GM18499 (cell line): ENCODE measurements at regions not wholly inside any gene's neighbourhood (a gene's known extent, or its start where the extent isn't known, plus 50 kb on each side); places are given as distances from the start of the nearest gene placed in this dataset.
"Not testable (repeated sequence)": the region's sequence is repeated elsewhere in the genome, so short reads cannot be mapped to it uniquely, and the experiment has no call there.

Experiments
- ATAC-seq: cut with Tn5 transposase; IDR thresholded peaks from one replicate; pipeline ENCODE4 v1.9.1; 2021; ENCODE audit warnings: moderate number of reproducible peaks; ENCODE audit not compliant: insufficient read depth, unreplicated experiment

DNA sequence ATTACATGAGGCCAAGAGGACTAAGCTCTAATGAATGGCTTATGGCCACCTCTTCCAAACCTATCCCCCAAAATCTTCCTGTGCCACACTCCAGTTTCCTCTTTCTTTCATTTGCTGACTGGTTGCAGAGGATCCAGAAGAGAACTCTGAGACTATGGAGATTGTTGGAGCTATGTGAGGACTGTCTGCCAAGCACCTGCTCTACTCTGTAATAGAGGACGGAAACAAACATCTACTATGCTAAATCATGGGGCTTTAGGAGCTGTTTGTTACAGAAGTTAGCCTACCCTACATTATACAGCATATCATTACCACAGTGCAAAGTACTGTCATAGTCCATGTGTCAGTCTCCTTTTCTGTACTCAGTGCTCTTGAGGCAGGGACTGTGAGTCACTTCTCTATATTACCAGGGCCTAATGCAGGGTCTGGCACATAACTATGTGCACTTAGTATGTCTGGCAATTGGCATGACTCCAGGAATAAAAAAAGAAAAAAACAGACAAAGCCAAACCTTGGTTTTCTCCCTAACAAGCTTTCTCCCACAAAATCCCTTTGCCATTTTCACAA is 95.1 kb downstream of the RPAP3 start:
- no peak for ATAC-seq

DNA sequence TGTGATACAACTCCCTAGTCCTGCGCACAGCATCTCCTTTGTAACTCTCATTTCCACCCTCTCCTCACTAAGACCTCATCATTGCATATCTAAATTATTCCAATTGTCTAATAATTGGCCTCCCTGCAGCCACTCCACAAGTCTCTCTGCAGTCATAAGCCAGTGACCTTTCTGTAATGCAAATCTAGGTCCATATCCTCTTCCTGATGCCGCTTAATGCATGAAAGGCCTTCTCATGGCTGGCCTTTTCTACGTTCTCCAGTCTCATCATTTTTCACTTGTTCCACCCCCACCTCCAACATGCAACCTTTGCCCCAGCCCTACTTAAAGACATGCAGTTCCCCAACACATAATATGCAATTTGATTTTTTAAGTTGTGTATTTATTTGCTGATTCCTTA is 96.0 kb downstream of the RPAP3 start:
- no peak for ATAC-seq

DNA sequence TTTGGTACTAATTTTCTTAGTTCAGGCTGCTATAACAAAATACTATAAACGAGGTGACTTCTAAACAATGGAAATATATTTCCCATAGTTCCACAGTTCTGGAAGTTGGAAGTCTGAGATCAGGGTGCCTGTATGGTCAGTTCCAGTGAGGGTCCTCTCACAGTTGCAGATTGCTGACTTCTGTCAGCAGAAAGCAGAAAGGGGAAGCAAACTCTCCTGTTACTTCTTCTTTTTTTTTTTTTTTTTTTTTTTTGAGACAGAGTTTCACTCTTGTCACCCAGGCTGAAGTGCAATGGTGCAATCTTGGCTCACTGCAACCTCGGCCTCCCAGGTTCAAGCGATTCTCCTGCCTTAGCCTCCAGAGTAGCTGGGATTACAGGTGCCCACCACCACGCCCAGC is 97.2 kb downstream of the RPAP3 start:
- ATAC-seq = not testable (repeated sequence)

DNA sequence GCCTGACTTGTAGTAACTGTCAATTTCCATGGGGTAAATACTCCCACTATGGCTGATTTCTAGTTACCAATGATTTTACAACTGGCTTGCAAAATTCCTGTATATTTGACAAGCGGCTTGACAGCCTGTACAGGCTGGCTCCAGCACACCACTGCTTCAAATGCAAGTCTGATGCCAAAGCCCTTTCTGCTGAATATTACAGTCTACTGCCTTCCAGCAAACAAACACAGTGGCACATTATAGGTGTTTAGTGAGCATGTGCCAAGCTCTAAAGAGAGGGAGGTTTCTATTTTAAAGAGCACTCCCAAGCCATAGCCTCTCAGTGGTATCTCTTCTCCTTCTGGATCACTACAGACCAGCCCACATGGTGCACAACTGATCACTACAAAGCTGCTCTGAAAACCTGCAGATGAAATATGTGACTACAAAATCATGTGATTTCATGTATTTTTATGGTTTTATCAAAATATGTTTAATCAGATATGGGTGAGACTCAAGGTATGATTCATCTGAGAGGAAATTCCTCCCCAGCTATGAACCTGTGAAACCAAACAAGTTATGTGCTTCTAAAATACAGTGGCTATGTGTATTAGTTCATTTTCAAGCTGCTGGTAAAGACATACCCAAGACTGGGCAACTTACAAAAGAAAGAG is 101.5 kb downstream of the RPAP3 start:
- ATAC-seq = no peak

DNA sequence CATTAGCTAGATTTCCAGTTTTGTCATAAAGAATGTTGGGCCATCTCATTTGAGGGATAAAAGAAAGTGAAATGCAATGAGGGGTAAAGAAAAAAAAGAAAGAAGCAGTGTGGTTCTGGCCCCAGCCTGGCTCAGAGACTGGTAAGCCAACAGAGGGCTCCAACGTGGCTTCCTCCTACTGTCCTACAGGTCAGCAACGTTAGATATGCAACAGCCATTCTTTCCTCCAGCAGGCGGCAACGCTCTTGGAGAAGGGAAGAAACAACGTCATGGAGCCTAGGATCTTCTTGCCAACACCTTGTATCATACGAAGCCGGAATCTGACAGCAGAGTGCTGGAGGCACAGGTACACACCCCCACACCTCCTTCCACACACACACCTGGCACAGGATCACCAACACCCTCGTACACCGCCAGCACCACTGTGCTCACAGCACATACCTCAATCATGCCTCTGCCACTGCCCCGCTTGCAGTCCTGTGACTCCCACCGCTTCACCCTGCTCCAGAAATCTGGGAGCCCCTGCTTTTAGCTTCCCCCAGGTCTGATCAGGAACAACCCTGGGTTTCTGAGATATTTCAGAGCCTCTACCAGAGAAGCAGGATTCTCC is 102.8 kb downstream of the RPAP3 start:
- no peak for ATAC-seq

DNA sequence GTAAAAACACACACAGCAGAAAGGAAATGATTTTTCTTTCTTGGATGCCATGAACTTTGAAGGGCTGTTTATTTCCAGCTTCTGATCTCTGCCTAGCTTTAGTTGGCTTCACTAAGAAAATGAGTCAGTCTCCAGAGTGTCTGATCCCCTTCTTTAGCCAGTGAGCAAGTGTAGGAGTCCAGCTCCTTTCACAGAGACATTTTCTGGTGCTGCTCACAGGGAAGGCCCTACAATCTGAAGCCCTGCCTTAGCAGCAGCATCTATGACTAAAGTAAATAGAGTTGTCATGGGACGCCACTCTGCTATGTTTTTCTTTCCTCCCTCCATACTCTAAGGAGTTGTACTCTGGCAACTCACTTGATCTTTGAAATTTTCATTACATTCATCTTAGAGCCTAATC is 103.5 kb downstream of the RPAP3 start:
- no peak for ATAC-seq

DNA sequence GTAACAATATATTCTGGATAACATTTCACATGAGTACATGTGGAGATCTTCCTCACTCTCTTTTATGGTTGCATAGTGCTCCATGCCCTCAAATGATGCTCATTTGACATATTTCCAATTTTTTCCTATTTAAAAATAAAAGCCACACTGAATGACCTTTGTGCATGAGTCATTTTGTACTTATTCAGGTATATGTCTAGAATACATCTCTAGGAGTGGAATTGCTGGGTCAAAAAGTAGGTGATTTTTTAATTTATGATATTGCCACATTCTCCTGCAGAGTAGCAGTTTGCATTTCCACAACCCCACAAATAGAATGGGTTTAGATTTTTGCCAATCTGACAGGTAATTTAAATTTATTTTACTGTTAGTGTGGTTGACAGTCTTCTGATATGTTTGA is 104.8 kb downstream of the RPAP3 start:
- no peak for ATAC-seq

DNA sequence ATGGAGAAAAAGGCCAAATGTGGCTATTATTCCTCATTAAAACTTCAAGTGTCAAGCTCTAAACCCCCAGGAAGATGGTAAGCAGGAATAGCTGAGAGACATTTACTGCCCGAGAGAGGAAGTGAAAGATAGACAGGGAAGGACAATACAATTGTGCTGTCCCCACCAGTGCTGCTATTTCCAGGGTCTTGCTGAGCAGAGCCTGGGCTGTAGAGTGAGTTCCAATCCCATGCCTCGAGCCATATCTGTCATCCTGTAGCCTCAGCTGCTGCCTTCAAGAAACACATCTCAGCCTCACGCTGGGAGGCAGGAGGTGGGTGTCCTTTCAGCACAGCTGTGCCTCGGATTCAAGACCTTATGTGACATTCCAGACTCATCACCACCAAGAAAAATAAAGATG is 114.0 kb downstream of the RPAP3 start:
- ATAC-seq = no peak

DNA sequence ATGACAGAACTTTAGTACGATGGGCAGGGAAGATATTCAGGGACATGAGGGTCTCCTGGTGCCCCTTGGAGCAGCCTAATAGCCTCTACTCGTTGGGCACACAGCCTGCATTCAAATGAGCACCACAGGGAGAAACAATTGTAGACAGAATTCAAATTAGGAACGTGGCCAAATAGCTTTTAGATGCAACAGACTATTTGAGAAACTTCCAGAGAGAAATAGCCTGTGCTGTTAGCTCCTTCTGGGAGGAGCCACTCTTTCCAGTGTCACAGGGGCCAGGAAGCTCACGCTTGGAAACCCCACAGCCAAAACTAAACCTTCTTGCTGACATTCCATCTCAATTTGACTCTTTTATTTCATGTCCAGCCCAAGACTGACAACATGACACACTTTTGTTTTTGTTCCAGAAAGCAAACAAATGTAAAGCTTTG is 114.5 kb downstream of the RPAP3 start:
- no peak for ATAC-seq

DNA sequence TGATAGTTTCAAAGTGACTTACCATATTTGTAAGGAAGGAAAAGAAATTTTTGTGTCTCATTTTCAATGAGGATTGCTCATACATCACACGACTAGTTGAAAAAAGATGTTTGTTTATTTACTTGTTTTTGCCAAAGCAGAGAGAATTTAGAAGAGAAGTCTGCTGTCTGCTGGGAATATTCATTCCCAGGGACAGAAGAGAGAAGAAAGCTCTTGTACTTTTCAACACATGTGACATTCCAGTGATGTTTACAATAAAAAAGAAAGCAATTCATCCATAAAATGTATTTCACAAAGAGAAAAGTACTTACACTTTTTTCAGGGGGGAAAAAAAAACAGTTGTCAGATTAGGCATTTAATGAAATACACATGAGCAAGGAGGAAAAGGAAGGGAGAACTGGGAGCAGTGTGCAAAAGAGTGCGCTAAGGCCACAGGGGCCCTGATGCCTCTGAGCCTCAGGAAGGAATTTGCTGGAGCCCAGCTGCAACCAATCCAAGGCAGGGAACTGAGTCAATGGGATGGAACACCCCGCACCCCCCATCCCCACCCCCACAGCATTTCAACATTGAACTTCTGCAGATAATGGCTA is 115.0 kb downstream of the RPAP3 start:
- no peak for ATAC-seq

DNA sequence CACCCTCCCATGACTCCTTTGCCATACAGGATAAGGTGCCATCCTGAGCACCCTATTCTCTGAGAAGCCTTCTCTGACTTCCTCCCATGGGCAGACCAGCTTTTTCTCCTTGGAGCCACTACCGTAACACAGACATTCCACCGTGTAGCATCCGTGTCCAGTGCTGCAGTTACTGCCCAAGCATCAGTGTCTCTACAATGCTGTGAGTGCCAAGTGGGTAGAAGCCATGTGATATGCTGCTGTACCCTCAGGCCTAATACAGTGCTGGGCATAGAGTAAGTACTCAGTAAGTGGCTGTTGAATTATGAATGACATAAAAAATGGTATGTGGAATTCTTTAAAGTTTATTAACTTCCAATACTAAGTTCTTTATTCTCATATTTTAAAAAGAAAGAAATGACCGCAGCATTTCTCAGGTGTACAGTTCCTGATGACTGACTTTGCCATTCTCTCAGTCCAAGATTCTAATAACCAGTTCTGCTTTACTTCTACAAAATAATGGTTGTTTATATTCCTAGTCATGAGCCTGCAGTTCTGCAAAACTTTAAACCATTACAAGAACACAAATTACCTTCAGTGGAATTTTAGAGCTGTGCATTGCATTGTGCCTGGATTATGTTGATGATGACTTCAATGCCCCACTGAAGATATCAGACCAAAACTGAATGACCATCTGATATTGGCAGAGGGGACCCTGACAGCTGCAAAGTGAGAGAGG is 118.7 kb downstream of the RPAP3 start:
- ATAC-seq = no peak

DNA sequence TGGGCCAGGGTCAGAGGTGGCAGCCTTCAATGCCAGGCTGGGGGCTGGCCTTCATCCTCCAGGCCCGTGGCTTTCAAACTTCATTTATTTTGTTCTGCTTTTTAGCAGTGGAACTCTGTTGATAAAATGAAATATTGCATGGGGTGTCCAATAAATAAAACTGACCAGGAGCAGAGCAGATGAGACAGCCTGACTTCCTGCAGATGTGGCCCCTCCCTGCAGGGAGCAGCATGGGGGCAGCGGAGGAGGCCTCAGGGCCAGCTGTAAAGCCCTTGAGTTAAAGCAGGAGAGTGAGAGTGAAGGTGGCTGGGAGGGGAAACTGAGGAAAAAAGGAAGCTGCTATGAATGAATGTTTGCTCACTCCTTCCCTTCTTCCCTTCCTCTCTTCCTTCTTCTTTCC is 120.3 kb downstream of the RPAP3 start:
- no peak for ATAC-seq

DNA sequence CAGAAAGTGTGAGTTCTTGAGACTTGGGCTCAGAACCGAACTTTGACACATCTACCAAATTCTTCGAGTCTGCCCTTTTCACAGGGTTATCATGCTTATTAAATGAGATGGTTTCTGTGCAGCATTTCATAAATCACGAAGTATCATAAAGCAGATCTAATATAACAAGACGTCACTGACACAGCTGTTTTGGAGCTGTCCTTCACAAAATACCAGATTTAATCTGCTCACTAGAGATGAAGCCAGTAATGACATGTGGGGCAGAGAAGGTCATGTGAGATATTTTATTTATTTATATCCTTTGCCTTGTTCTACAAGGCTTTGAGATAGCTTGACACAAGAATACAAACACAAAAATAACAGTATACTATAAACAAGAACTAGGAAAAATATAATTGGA is 127.0 kb downstream of the RPAP3 start:
- no peak for ATAC-seq

DNA sequence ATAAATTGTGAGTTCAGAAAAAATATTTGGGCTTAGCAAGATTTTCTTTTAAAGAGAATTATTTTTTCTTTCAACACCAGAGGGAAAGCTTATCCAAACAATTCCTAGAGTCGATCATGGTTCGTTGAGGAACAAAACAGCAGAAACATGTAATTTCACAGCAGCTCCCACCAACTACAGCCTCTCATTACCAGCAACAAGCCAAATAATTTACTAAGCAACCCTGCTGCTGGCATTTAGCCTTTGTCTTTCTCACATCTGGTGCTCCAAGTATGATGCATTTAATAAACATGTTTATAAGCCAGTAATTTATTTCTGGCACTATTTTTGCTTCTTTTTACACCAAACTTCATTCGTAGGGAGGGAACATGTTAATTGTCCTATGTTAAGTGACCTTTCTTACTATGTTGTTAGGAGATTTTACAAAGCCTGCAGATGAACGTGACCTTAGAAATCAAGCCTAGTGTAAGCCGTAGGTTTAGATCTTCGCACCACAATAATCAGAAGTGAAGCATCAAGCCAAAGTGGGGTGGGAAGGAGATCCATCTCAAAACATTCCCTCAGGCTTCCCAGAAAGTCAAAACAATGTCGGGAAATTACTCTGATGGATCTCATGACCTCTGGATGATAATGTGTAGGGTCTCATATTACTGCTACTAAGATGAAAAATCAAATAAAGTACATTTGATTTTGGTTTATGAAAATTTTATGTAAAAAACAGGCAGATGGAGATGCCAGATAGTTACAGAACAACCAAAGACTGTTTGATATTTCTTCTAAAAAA is 128.4 kb downstream of the RPAP3 start:
- no peak for ATAC-seq

DNA sequence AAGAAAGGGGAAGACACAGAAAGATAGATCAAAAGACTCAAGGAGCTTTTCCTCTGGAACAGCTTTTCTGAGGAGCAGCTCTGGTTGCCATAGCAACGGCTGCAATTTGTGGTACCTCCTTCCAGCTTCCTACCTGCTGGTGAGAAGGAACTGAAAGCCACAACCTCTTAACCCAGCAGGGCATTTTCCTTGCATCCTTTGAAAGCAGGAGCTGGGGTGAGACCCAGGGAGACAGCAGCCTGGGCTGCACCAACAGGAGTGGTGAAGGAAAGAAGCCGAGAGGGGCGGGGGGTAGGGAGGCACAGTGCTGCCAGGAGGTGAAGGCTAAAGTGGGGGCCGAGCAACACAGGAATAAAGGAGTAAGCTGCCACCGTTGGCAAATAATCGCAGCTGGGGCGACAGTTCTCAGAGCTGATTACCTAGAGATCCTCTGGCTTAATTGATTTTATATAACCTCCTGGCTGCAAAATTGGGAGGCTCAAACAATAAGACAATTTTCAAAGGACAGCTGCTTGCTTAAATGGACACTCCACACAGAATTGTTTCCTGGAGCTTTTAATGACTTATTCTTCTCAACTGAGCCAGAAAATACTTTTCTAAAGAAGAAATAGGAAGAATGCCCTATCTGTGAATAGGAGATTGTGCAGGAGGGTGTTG is 129.4 kb downstream of the RPAP3 start:
- no peak for ATAC-seq

DNA sequence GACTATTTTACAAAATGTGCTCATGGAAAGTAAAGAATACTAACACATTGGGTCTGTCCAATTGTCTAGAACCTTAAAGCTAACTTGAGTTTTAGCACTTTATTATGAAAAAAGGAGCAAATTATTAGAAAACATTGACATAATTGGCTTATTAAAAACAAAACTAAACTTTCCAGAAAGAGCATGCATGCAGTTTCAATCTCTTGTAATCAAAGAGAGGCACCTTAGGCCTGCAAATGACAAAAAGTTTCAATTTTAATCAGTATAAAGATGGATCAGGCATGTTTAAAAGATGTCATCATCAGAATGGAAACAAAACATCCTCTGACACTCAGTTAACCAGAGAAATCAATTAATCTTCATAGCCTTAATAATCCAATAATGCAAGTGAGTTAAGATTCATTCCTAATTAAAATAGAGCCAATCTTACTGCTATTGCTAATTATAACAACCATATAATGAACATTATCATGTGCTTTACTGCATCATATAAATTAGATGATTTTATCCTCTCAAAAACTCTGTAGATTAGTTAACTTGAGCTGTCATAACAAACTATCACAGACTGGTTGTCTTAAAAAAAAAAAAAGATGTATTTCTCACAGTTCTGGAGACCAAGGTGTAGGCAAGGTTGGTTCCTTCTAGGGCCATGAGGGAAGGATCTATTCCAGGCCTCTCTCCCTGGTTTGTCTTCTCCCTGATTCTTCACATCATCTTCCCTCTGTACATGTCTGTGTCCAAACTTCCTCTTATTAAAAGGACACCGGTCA is 131.4 kb downstream of the RPAP3 start:
- ATAC-seq = no peak

DNA sequence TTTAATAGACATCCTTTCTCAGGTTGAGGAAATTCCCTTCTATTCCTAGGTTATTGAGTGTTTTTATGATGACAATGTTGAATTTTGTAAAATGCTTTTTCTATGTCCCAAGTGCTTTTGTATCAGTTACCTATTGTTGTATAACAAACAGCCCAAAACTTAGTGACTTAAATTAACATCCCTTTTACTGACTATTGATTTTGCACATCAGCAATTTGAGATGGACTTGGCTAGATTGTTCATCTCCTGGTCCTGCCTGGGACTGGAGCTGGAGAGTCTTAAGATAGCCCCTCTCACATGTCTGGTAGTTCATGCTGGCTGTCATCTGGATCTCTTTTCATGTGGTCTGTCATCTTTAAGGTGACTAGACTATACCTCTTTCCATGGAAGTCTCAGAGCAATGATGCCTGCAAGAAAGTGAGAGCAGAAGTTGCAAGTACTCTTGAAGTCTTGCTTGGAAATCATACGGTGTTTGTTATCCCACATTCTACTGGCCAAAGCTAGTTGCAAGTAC is 132.6 kb downstream of the RPAP3 start:
- ATAC-seq = no peak

DNA sequence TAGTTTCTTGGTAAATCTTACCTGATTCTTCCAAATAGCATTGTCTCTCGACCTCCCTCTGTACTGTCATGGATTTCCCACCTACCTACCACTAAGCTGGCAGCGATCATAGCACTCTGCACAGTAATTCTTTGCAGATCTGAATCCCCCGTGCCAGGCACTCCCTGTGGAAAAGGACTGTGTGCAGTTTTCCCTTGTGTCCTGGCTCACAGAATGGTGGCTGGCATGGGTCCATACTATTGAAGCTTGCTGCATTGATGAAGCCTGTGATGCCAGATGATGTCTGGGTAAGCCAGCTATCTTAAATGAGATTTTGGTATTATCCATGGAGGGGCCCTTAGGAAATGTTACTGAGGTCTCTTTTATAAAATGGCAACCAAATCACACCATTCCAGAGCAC is 135.7 kb downstream of the RPAP3 start:
- ATAC-seq = no peak

DNA sequence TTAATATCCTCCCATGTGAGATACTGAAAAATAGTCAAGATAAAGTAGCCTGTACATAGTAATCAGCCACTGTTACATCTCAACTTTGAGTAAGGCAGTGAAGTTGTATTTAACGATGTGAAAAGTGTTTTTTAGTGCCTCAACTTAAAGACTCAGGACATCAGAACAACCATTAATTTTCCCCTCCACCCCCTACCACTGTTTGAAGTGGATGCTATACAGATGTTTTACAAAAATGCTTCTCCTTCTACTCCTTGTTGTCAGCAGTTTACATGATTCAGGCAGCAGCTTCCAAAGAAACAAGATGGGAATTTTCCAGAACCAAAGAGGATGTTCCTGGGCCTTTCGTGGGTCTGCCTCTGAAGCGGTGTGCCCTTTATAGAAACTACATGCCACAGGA is 143.6 kb downstream of the RPAP3 start:
- no peak for ATAC-seq
